ENCODE measurements at regions not wholly inside any gene's neighbourhood (a gene's known extent, or its start where the extent isn't known, plus 50 kb on each side); places are given as distances from the start of the nearest gene placed in this dataset.

- Histone ChIP-seq H3K27ac (no peak overlapping the region), H3K27me3 (no peaks in the 10 kb centered on the region), H3K4me3 (no peak overlapping the region), H3K9me3 (no peaks in the 10 kb centered on the region), H3K4me1 (no peaks in the 10 kb centered on the region), H3K36me3 (no peaks in the 10 kb centered on the region)
- no peak for TF ChIP-seq CTCF (IDR thresholded peaks at IDR 0.05)
- no peak for DNase-seq (ENCODE audit: low spot score in 2 of 2)
- intact Hi-C loops (cut with DNase I): no loop called here
These were observed 68.6 kb upstream of the PELI1 start for GRCh38 chr2:64212801-64213321.

GRCh38 chr2:64213532-64214275 is 69.5 kb upstream of the PELI1 start:
- no peak for DNase-seq (ENCODE audit: low spot score in 2 of 2)
- no peaks in the 10 kb centered on the region for H3K9me3 ChIP-seq
- no peak for TF ChIP-seq CTCF (IDR thresholded peaks at IDR 0.05)
- no peaks in the 10 kb centered on the region for H3K27me3 ChIP-seq
- peak overlapping the region in 1 of 2 donors; percentile 46 for H3K27ac ChIP-seq
- H3K4me3 ChIP-seq: no peak overlapping the region
- intact Hi-C loops (cut with DNase I): no loop called here
- no peaks in the 10 kb centered on the region for H3K4me1 ChIP-seq
- no peaks in the 10 kb centered on the region for H3K36me3 ChIP-seq

- H3K36me3 ChIP-seq: no peaks in the 10 kb centered on the region
- no peak overlapping the region for H3K4me3 ChIP-seq
- H3K4me1 ChIP-seq: no peaks in the 10 kb centered on the region
- DNase-seq (ENCODE audit: low spot score in 2 of 2): no peak
- H3K27ac ChIP-seq: peak overlapping the region; percentile 19 to 46
- no peaks in the 10 kb centered on the region for H3K27me3 ChIP-seq
- no peaks in the 10 kb centered on the region for H3K9me3 ChIP-seq
- intact Hi-C loops (cut with DNase I): no loop called here
- TF ChIP-seq CTCF (IDR thresholded peaks at IDR 0.05): no peak
These were observed 70.3 kb upstream of the PELI1 start for GRCh38 chr2:64214281-64215115.

GRCh38 chr2:64217198-64217869 is 73.1 kb upstream of the PELI1 start:
- H3K4me3 ChIP-seq: no peak overlapping the region
- no peaks in the 10 kb centered on the region for H3K9me3 ChIP-seq
- no peaks in the 10 kb centered on the region for H3K4me1 ChIP-seq
- H3K27me3 ChIP-seq: no peaks in the 10 kb centered on the region
- no peaks in the 10 kb centered on the region for H3K36me3 ChIP-seq
- H3K27ac ChIP-seq: no peak overlapping the region
- intact Hi-C loops (cut with DNase I): no loop called here
- TF ChIP-seq CTCF (IDR thresholded peaks at IDR 0.05): no peak
- DNase-seq (ENCODE audit: low spot score in 2 of 2): no peak

GRCh38 chr2:64218137-64218802 is 74.0 kb upstream of the PELI1 start:
- H3K27ac ChIP-seq: no peak overlapping the region
- no peaks in the 10 kb centered on the region for H3K9me3 ChIP-seq
- H3K4me1 ChIP-seq: no peaks in the 10 kb centered on the region
- no peaks in the 10 kb centered on the region for H3K27me3 ChIP-seq
- no peak for DNase-seq (ENCODE audit: low spot score in 2 of 2)
- intact Hi-C loops (cut with DNase I): no loop called here
- no peaks in the 10 kb centered on the region for H3K36me3 ChIP-seq
- no peak overlapping the region for H3K4me3 ChIP-seq
- no peak for TF ChIP-seq CTCF (IDR thresholded peaks at IDR 0.05)
